ENCODE measurements at regions not wholly inside any gene's neighbourhood (a gene's known extent, or its start where the extent isn't known, plus 50 kb on each side); places are given as distances from the start of the nearest gene placed in this dataset.
"Not testable (repeated sequence)": the region's sequence is repeated elsewhere in the genome, so short reads cannot be mapped to it uniquely, and the experiment has no call there.

- Mint-ChIP-seq H3K27ac (no peak overlapping the region), H3K4me3 (no peak overlapping the region), H3K4me1 (peaks cover 34% of the 10 kb centered on the region), H3K36me3 (ENCODE audit: low read depth) (peaks cover 13% of the 10 kb centered on the region), H3K9me3 (peaks cover 8% of the 10 kb centered on the region), H3K27me3 (peaks cover 8% of the 10 kb centered on the region)
- POLR2A ChIA-PET, result no interaction called here
- no peak for DNase-seq
- CTCF ChIA-PET, result no interaction called here
Measured at GRCh38 chr3:13188181-13188779, 115.1 kb upstream of the IQSEC1 start.

- DNase-seq, result no peak
- Mint-ChIP-seq H3K36me3 (ENCODE audit: low read depth) (peaks cover 13% of the 10 kb centered on the region), H3K9me3 (peaks cover 8% of the 10 kb centered on the region), H3K4me3 (no peak overlapping the region), H3K27me3 (peaks cover 8% of the 10 kb centered on the region), H3K4me1 (peaks cover 31% of the 10 kb centered on the region), H3K27ac (no peak overlapping the region)
- POLR2A ChIA-PET, result no interaction called here
- CTCF ChIA-PET, result no interaction called here
Measured at GRCh38 chr3:13187593-13187992, 114.4 kb upstream of the IQSEC1 start.

GRCh38 chr3:13186435-13186815 lies 113.2 kb upstream of the IQSEC1 start:
- no peak overlapping the region for H3K27ac Mint-ChIP-seq
- peaks cover 8% of the 10 kb centered on the region for H3K9me3 Mint-ChIP-seq
- CTCF ChIA-PET, result interaction anchor here (1.2 kb wide), 1 partner anchor 10 kb away, joined by 3 read pairs; no protein-coding TSS in a partner anchor
- peaks cover 13% of the 10 kb centered on the region for H3K36me3 Mint-ChIP-seq (ENCODE audit: low read depth)
- no peak overlapping the region for H3K4me3 Mint-ChIP-seq
- POLR2A ChIA-PET, result no interaction called here
- H3K4me1 Mint-ChIP-seq, result peaks cover 31% of the 10 kb centered on the region
- peaks cover 11% of the 10 kb centered on the region for H3K27me3 Mint-ChIP-seq
- no peak for DNase-seq

- H3K4me1 Mint-ChIP-seq, result peaks cover 28% of the 10 kb centered on the region
- H3K27me3 Mint-ChIP-seq, result peaks cover 13% of the 10 kb centered on the region
- no peak for DNase-seq
- H3K9me3 Mint-ChIP-seq, result peaks cover 11% of the 10 kb centered on the region
- no peak overlapping the region for H3K27ac Mint-ChIP-seq
- ChIA-PET POLR2A (no interaction called here), CTCF (interaction anchor here (1.2 kb wide), 1 partner anchor 10 kb away, joined by 3 read pairs; no protein-coding TSS in a partner anchor)
- peaks cover 13% of the 10 kb centered on the region for H3K36me3 Mint-ChIP-seq (ENCODE audit: low read depth)
- H3K4me3 Mint-ChIP-seq, result no peak overlapping the region
Measured at GRCh38 chr3:13185737-13186434, 112.7 kb upstream of the IQSEC1 start.

- H3K4me3 Mint-ChIP-seq; H3K4me1 Mint-ChIP-seq; H3K36me3 Mint-ChIP-seq (ENCODE audit: low read depth); H3K27ac Mint-ChIP-seq; DNase-seq; POLR2A ChIA-PET: not testable (repeated sequence)
- CTCF ChIA-PET, result interaction anchor here (1.5 kb wide), 1 partner anchor 88 kb away, joined by 4 read pairs; no protein-coding TSS in a partner anchor
- Mint-ChIP-seq H3K9me3 (peaks cover 16% of the 10 kb centered on the region), H3K27me3 (peaks cover 13% of the 10 kb centered on the region)
Measured at GRCh38 chr3:13179582-13180210, 106.5 kb upstream of the IQSEC1 start.

GRCh38 chr3:13179181-13179580 lies 106.0 kb upstream of the IQSEC1 start:
- no peak for DNase-seq
- H3K9me3 Mint-ChIP-seq, result peaks cover 16% of the 10 kb centered on the region
- H3K36me3 Mint-ChIP-seq (ENCODE audit: low read depth), result peaks cover 2% of the 10 kb centered on the region
- no peak overlapping the region for H3K4me3 Mint-ChIP-seq
- no peak overlapping the region for H3K27ac Mint-ChIP-seq
- H3K27me3 Mint-ChIP-seq, result peaks cover 8% of the 10 kb centered on the region
- H3K4me1 Mint-ChIP-seq, result no peaks in the 10 kb centered on the region
- POLR2A ChIA-PET, result no interaction called here
- CTCF ChIA-PET, result interaction anchor here (1.5 kb wide), 1 partner anchor 88 kb away, joined by 4 read pairs; no protein-coding TSS in a partner anchor

- POLR2A ChIA-PET, result no interaction called here
- Mint-ChIP-seq H3K27ac (no peak overlapping the region), H3K36me3 (ENCODE audit: low read depth) (peaks cover 2% of the 10 kb centered on the region)
Measured at GRCh38 chr3:13178107-13178506, 104.9 kb upstream of the IQSEC1 start.

GRCh38 chr3:13177641-13178040 lies 104.4 kb upstream of the IQSEC1 start:
- Mint-ChIP-seq H3K4me3 (no peak overlapping the region), H3K36me3 (ENCODE audit: low read depth) (peaks cover 2% of the 10 kb centered on the region), H3K27me3 (peaks cover 5% of the 10 kb centered on the region), H3K9me3 (peaks cover 16% of the 10 kb centered on the region), H3K27ac (no peak overlapping the region), H3K4me1 (no peaks in the 10 kb centered on the region)
- CTCF ChIA-PET, result no interaction called here
- DNase-seq, result no peak
- POLR2A ChIA-PET, result no interaction called here

More at GRCh38 chr3:13178107-13178506, 104.9 kb upstream of the IQSEC1 start:
- Mint-ChIP-seq H3K9me3 (peaks cover 16% of the 10 kb centered on the region), H3K4me1 (no peaks in the 10 kb centered on the region), H3K4me3 (no peak overlapping the region), H3K27me3 (peaks cover 5% of the 10 kb centered on the region)
- CTCF ChIA-PET, result no interaction called here
- no peak for DNase-seq

GRCh38 chr3:13177236-13177635 lies 104.0 kb upstream of the IQSEC1 start:
- H3K9me3 Mint-ChIP-seq, result peaks cover 16% of the 10 kb centered on the region
- DNase-seq, result no peak
- H3K27ac Mint-ChIP-seq, result no peak overlapping the region
- POLR2A ChIA-PET, result no interaction called here
- H3K27me3 Mint-ChIP-seq, result peaks cover 3% of the 10 kb centered on the region
- CTCF ChIA-PET, result no interaction called here
- H3K36me3 Mint-ChIP-seq (ENCODE audit: low read depth), result peaks cover 2% of the 10 kb centered on the region
- H3K4me3 Mint-ChIP-seq, result no peak overlapping the region
- no peaks in the 10 kb centered on the region for H3K4me1 Mint-ChIP-seq

GRCh38 chr3:13176445-13176844 lies 103.2 kb upstream of the IQSEC1 start:
- Mint-ChIP-seq H3K4me3 (no peak overlapping the region), H3K36me3 (ENCODE audit: low read depth) (peaks cover 2% of the 10 kb centered on the region), H3K27me3 (peaks cover 2% of the 10 kb centered on the region), H3K27ac (no peak overlapping the region), H3K4me1 (no peaks in the 10 kb centered on the region), H3K9me3 (peaks cover 16% of the 10 kb centered on the region)
- no peak for DNase-seq
- ChIA-PET CTCF (no interaction called here), POLR2A (no interaction called here)

- H3K27me3 Mint-ChIP-seq, result no peaks in the 10 kb centered on the region
- DNase-seq, result no peak
- H3K9me3 Mint-ChIP-seq, result peaks cover 13% of the 10 kb centered on the region
- H3K27ac Mint-ChIP-seq, result no peak overlapping the region
- peaks cover 2% of the 10 kb centered on the region for H3K36me3 Mint-ChIP-seq (ENCODE audit: low read depth)
- H3K4me1 Mint-ChIP-seq, result no peaks in the 10 kb centered on the region
- POLR2A ChIA-PET, result no interaction called here
- CTCF ChIA-PET, result no interaction called here
- no peak overlapping the region for H3K4me3 Mint-ChIP-seq
Measured at GRCh38 chr3:13174803-13175135, 101.5 kb upstream of the IQSEC1 start.

GRCh38 chr3:13174011-13174802 lies 101.0 kb upstream of the IQSEC1 start:
- CTCF ChIA-PET, result no interaction called here
- Mint-ChIP-seq H3K27ac (no peak overlapping the region), H3K4me1 (no peaks in the 10 kb centered on the region), H3K27me3 (no peaks in the 10 kb centered on the region), H3K36me3 (ENCODE audit: low read depth) (peaks cover 2% of the 10 kb centered on the region), H3K4me3 (no peak overlapping the region), H3K9me3 (peaks cover 12% of the 10 kb centered on the region)
- DNase-seq, result no peak
- POLR2A ChIA-PET, result no interaction called here

GRCh38 chr3:13173186-13173585 lies 100.0 kb upstream of the IQSEC1 start:
- Mint-ChIP-seq H3K9me3 (peaks cover 3% of the 10 kb centered on the region), H3K36me3 (ENCODE audit: low read depth) (peaks cover 2% of the 10 kb centered on the region), H3K4me1 (no peaks in the 10 kb centered on the region), H3K27ac (no peak overlapping the region), H3K4me3 (no peak overlapping the region), H3K27me3 (no peaks in the 10 kb centered on the region)
- ChIA-PET CTCF (no interaction called here), POLR2A (no interaction called here)
- DNase-seq, result no peak

All from activated CD4-positive, alpha-beta memory T cell treated with anti-CD3 and anti-CD28 coated beads, Interleukin-2, amount 10 ng/mL, durations not matched to agents 7 days and 5 days (primary cell).